Peyer's patch (tissue), 4 donors: ENCODE measurements at regions not wholly inside any gene's neighbourhood (a gene's known extent, or its start where the extent isn't known, plus 50 kb on each side); places are given as distances from the start of the nearest gene placed in this dataset.

ENCODE experiments used
- CTCF ChIP-seq, 6 experiments: fragments of 450-650 bp in 4 of 6; fragments of 200-600 bp in 2 of 6; sonication (generic) in 1 of 6; IDR thresholded peaks; one replicate each; pipeline ENCODE4 v1.5.1; 2017 to 2019; ENCODE audit warnings: antibody characterized with exemption in 6 of 6, mild to moderate bottlenecking in 3 of 6, moderate library complexity in 1 of 6
- POLR2A ChIP-seq, 2 donors: fragments of 450-650 bp; IDR thresholded peaks; one replicate each; pipeline ENCODE4 v1.5.1; 2017; ENCODE audit warnings: antibody characterized with exemption in 2 of 2, mild to moderate bottlenecking in 2 of 2, moderate library complexity in 2 of 2

GRCh38 chr6:156602066-156602385 is 175.2 kb upstream of the ARID1B start:
- no peak for TF ChIP-seq POLR2A (IDR thresholded peaks at IDR 0.05)
- TF ChIP-seq CTCF (IDR thresholded peaks at IDR 0.05), result no peak
